ENCODE measurements at regions not wholly inside any gene's neighbourhood (a gene's known extent, or its start where the extent isn't known, plus 50 kb on each side); places are given as distances from the start of the nearest gene placed in this dataset.

GRCh38 chrX:22376369-22376768, 103.7 kb downstream of the CBLL2 start:
- TF ChIP-seq CTCF (IDR thresholded peaks at IDR 0.05), result no peak
- no peak for TF ChIP-seq POLR2AphosphoS5 (IDR thresholded peaks at IDR 0.05)

Measured in prostate gland (tissue), 2 donors.